Left cardiac atrium (tissue), 4 donors: ENCODE measurements at regions not wholly inside any gene's neighbourhood (a gene's known extent, or its start where the extent isn't known, plus 50 kb on each side); places are given as distances from the start of the nearest gene placed in this dataset.
"Not testable (repeated sequence)": the region's sequence is repeated elsewhere in the genome, so short reads cannot be mapped to it uniquely, and the experiment has no call there.

ENCODE experiments used
- ATAC-seq, 2 donors: fragments of 200-7000 bp; cut with Tn5 transposase; one replicate each; pipeline ENCODE4 v1.9.1; 2020; ENCODE audit warnings: mild to moderate bottlenecking in 2 of 2, moderate library complexity in 2 of 2
- DNase-seq: peaks from one replicate; pipeline ENCODE4 v3.0.0-alpha.2; 2020
- intact Hi-C, 2 donors: fragments of 100-400 bp; cut with DNase I; formaldehyde crosslinking; loops; one replicate each; pipeline versions ENCODE4 v1.14.1 to v1.15.1; 2022 to 2023
- donor health status: DM: no; HTN: yes; CAD: no.
- donor health status: DM: no; HTN: yes; CAD: no; lungs with severe emphysema.
- donor health status: DM: yes; HTN: yes; CAD: no.
- donor health status: Dilated cardiomyopathy.

- ATAC-seq, DNase-seq, intact Hi-C loops: not testable (repeated sequence)
These were observed 53.1 kb upstream of the HUNK start for GRCh38 chr21:31819692-31820091.

GRCh38 chr21:31814356-31814755, 58.5 kb upstream of the HUNK start:
- ATAC-seq, intact Hi-C loops, DNase-seq: not testable (repeated sequence)

- no peak for ATAC-seq
- DNase-seq = no peak
- intact Hi-C loops = no loop called here
These were observed 59.0 kb upstream of the HUNK start for GRCh38 chr21:31813862-31814261.

GRCh38 chr21:31804008-31804394, 68.8 kb upstream of the HUNK start:
- no peak for ATAC-seq
- DNase-seq = no peak
- intact Hi-C loops = no loop called here

- intact Hi-C loops = no loop called here
These were observed 69.5 kb upstream of the HUNK start for GRCh38 chr21:31803039-31804007.

GRCh38 chr21:31802331-31802730, 70.4 kb upstream of the SCAF4 start:
- DNase-seq = no peak
- intact Hi-C loops = no loop called here
- ATAC-seq = no peak

More at GRCh38 chr21:31803039-31804007, 69.5 kb upstream of the HUNK start:
- ATAC-seq (no peak), DNase-seq (no peak)

GRCh38 chr21:31801551-31802219, 69.8 kb upstream of the SCAF4 start:
- no peak for DNase-seq
- intact Hi-C loops = no loop called here
- no peak for ATAC-seq

- ATAC-seq = peak in 1 of 2 donors; percentile 19
- intact Hi-C loops = no loop called here
- no peak for DNase-seq
These were observed 67.2 kb upstream of the SCAF4 start for GRCh38 chr21:31798842-31799704.

- no peak for ATAC-seq
- intact Hi-C loops = no loop called here
- DNase-seq = no peak
These were observed 64.1 kb upstream of the SCAF4 start for GRCh38 chr21:31795992-31796391.

GRCh38 chr21:31790420-31790819, 58.5 kb upstream of the SCAF4 start:
- not testable (repeated sequence) for DNase-seq, ATAC-seq

GRCh38 chr21:31788581-31788980, 56.7 kb upstream of the SCAF4 start:
- ATAC-seq (no peak), DNase-seq (no peak)
- intact Hi-C loops = loop anchor here in 1 of 2 donors (5.0 kb wide), 1 partner anchor 469 kb away; no protein-coding TSS in a partner anchor

More at GRCh38 chr21:31790420-31790819, 58.5 kb upstream of the SCAF4 start:
- intact Hi-C loops = not testable (repeated sequence)

GRCh38 chr21:31787691-31788090, 55.8 kb upstream of the SCAF4 start:
- ATAC-seq, DNase-seq: not testable (repeated sequence)
- intact Hi-C loops = loop anchor here in 1 of 2 donors (5.0 kb wide), 1 partner anchor 470 kb away; no protein-coding TSS in a partner anchor

- intact Hi-C loops = loop anchor here in 1 of 2 donors (5.0 kb wide), 1 partner anchor 471 kb away; no protein-coding TSS in a partner anchor
- DNase-seq (no peak), ATAC-seq (peak in 1 of 2 donors; percentile 15)
These were observed 54.4 kb upstream of the SCAF4 start for GRCh38 chr21:31786164-31786920.

GRCh38 chr21:31785237-31786163, 53.6 kb upstream of the SCAF4 start:
- ATAC-seq (peak; percentile 79 to 82), DNase-seq (peak; percentile 71)
- intact Hi-C loops = loop anchor here in 1 of 2 donors (5.0 kb wide), 1 partner anchor 472 kb away; no protein-coding TSS in a partner anchor

- peak; percentile 37 for DNase-seq
- ATAC-seq = peak; percentile 41 to 69
- intact Hi-C loops = loop anchor here in 1 of 2 donors (5.0 kb wide), 1 partner anchor 476 kb away; no protein-coding TSS in a partner anchor
These were observed 49.8 kb upstream of the SCAF4 start for GRCh38 chr21:31781737-31782136.
